ENCODE measurements at regions not wholly inside any gene's neighbourhood (a gene's known extent, or its start where the extent isn't known, plus 50 kb on each side); places are given as distances from the start of the nearest gene placed in this dataset.

- TF ChIP-seq CTCF (IDR thresholded peaks at IDR 0.05; ENCODE audit: low read depth, low read length) = no peak
- no peak for TF ChIP-seq MYC (IDR thresholded peaks at IDR 0.05; ENCODE audit: low read depth, low read length)
Observed at GRCh38 chr11:97794876-97795275, 1225.9 kb upstream of the CNTN5 start.

Measured in NB4 (cell line).